HUES6 (cell line): ENCODE measurements at regions not wholly inside any gene's neighbourhood (a gene's known extent, or its start where the extent isn't known, plus 50 kb on each side); places are given as distances from the start of the nearest gene placed in this dataset.
A peak's percentile ranks its signal among the peaks of the same experiment; 100 is the strongest.

Source experiments
- H3K27ac ChIP-seq: 2 replicates; pipeline ENCODE4 v1.7.0; 2013; ENCODE audit warnings: low read depth, mild to moderate bottlenecking, low read length, inconsistent platforms
- H3K27me3 ChIP-seq: 2 replicates; pipeline ENCODE4 v1.6.1; 2013; ENCODE audit warnings: low read length; ENCODE audit not compliant: control insufficient read depth, insufficient read depth
- H3K36me3 ChIP-seq: 2 replicates; pipeline ENCODE4 v1.6.1; 2013; ENCODE audit warnings: low read length; ENCODE audit not compliant: control insufficient read depth, insufficient read depth
- H3K4me1 ChIP-seq: 2 replicates; pipeline ENCODE4 v1.6.1; 2013; ENCODE audit warnings: low read length; ENCODE audit not compliant: control insufficient read depth, insufficient read depth
- H3K4me3 ChIP-seq: 2 replicates; pipeline ENCODE4 v1.5.1; 2013; ENCODE audit warnings: low read depth, low read length
- H3K9ac ChIP-seq: one replicate; pipeline ENCODE4 v1.6.1; 2013; ENCODE audit warnings: mild to moderate bottlenecking, low read length
- H3K9me3 ChIP-seq: 2 replicates; pipeline ENCODE4 v1.6.1; 2013; ENCODE audit warnings: low read depth, low read length; ENCODE audit not compliant: control insufficient read depth, insufficient read depth

- peak overlapping the region; percentile 64 for H3K9ac ChIP-seq
Measured at GRCh38 chr2:47303341-47304148, 65.6 kb upstream of the EPCAM start.

GRCh38 chr2:47302308-47302707, 66.8 kb upstream of the EPCAM start:
- Histone ChIP-seq H3K27ac (no peak overlapping the region), H3K4me1 (peaks cover 27% of the 10 kb centered on the region; the same call in 1 of the 2 replicates), H3K27me3 (peaks cover 8% of the 10 kb centered on the region; the same call in 1 of the 2 replicates), H3K36me3 (no peaks in the 10 kb centered on the region), H3K4me3 (no peak overlapping the region), H3K9me3 (no peaks in the 10 kb centered on the region), H3K9ac (no peak overlapping the region)

More at GRCh38 chr2:47303341-47304148, 65.6 kb upstream of the EPCAM start:
- peaks cover 27% of the 10 kb centered on the region; the same call in 1 of the 2 replicates for H3K4me1 ChIP-seq
- H3K27ac ChIP-seq = peak overlapping the region; percentile 78; the same call in 1 of the 2 replicates
- no peak overlapping the region for H3K4me3 ChIP-seq
- peaks cover 8% of the 10 kb centered on the region; the same call in 1 of the 2 replicates for H3K27me3 ChIP-seq
- H3K36me3 ChIP-seq = no peaks in the 10 kb centered on the region
- no peaks in the 10 kb centered on the region for H3K9me3 ChIP-seq

- peaks cover 27% of the 10 kb centered on the region; the same call in 1 of the 2 replicates for H3K4me1 ChIP-seq
- no peak overlapping the region for H3K27ac ChIP-seq
- H3K9me3 ChIP-seq = no peaks in the 10 kb centered on the region
- H3K9ac ChIP-seq = no peak overlapping the region
- no peak overlapping the region for H3K4me3 ChIP-seq
- H3K36me3 ChIP-seq = no peaks in the 10 kb centered on the region
- H3K27me3 ChIP-seq = peaks cover 8% of the 10 kb centered on the region; the same call in 1 of the 2 replicates
Measured at GRCh38 chr2:47301731-47302130, 67.4 kb upstream of the EPCAM start.

- Histone ChIP-seq H3K4me1 (peaks cover 27% of the 10 kb centered on the region; the same call in 1 of the 2 replicates), H3K36me3 (no peaks in the 10 kb centered on the region), H3K27me3 (peaks cover 8% of the 10 kb centered on the region; the same call in 1 of the 2 replicates), H3K9ac (no peak overlapping the region), H3K9me3 (no peaks in the 10 kb centered on the region), H3K27ac (no peak overlapping the region), H3K4me3 (no peak overlapping the region)
Measured at GRCh38 chr2:47301277-47301618, 67.9 kb upstream of the EPCAM start.

- Histone ChIP-seq H3K9ac (no peak overlapping the region), H3K27me3 (peaks cover 8% of the 10 kb centered on the region; the same call in 1 of the 2 replicates), H3K9me3 (no peaks in the 10 kb centered on the region), H3K4me1 (peaks cover 29% of the 10 kb centered on the region; the same call in 1 of the 2 replicates), H3K4me3 (no peak overlapping the region), H3K36me3 (no peaks in the 10 kb centered on the region), H3K27ac (no peak overlapping the region)
Measured at GRCh38 chr2:47300609-47301276, 68.4 kb upstream of the EPCAM start.

GRCh38 chr2:47300081-47300480, 69.0 kb upstream of the EPCAM start:
- H3K27me3 ChIP-seq = peaks cover 8% of the 10 kb centered on the region; the same call in 1 of the 2 replicates
- no peaks in the 10 kb centered on the region for H3K36me3 ChIP-seq
- H3K27ac ChIP-seq = no peak overlapping the region
- H3K4me3 ChIP-seq = no peak overlapping the region
- peaks cover 36% of the 10 kb centered on the region; the same call in 1 of the 2 replicates for H3K4me1 ChIP-seq
- H3K9me3 ChIP-seq = no peaks in the 10 kb centered on the region
- H3K9ac ChIP-seq = no peak overlapping the region

- Histone ChIP-seq H3K36me3 (no peaks in the 10 kb centered on the region), H3K27ac (no peak overlapping the region), H3K9ac (no peak overlapping the region), H3K27me3 (peaks cover 8% of the 10 kb centered on the region; the same call in 1 of the 2 replicates), H3K4me1 (peaks cover 37% of the 10 kb centered on the region; the same call in 1 of the 2 replicates), H3K9me3 (no peaks in the 10 kb centered on the region), H3K4me3 (no peak overlapping the region)
Measured at GRCh38 chr2:47299555-47299954, 69.6 kb upstream of the EPCAM start.

- Histone ChIP-seq H3K4me3 (no peak overlapping the region), H3K4me1 (peaks cover 36% of the 10 kb centered on the region; the same call in 1 of the 2 replicates), H3K36me3 (no peaks in the 10 kb centered on the region), H3K9me3 (no peaks in the 10 kb centered on the region), H3K27me3 (peaks cover 8% of the 10 kb centered on the region; the same call in 1 of the 2 replicates), H3K9ac (no peak overlapping the region), H3K27ac (no peak overlapping the region)
Measured at GRCh38 chr2:47298771-47299170, 70.3 kb upstream of the EPCAM start.

GRCh38 chr2:47297767-47298425, 71.2 kb upstream of the EPCAM start:
- H3K27ac ChIP-seq = no peak overlapping the region

GRCh38 chr2:47295981-47296635, 73.0 kb upstream of the EPCAM start:
- Histone ChIP-seq H3K4me1 (peaks cover 26% of the 10 kb centered on the region; the same call in 1 of the 2 replicates), H3K4me3 (no peak overlapping the region), H3K9ac (no peak overlapping the region), H3K36me3 (no peaks in the 10 kb centered on the region), H3K27ac (no peak overlapping the region), H3K9me3 (no peaks in the 10 kb centered on the region), H3K27me3 (peaks cover 4% of the 10 kb centered on the region; the same call in 1 of the 2 replicates)

More at GRCh38 chr2:47297767-47298425, 71.2 kb upstream of the EPCAM start:
- Histone ChIP-seq H3K9me3 (no peaks in the 10 kb centered on the region), H3K9ac (no peak overlapping the region), H3K36me3 (no peaks in the 10 kb centered on the region), H3K4me3 (no peak overlapping the region), H3K4me1 (peaks cover 27% of the 10 kb centered on the region; the same call in 1 of the 2 replicates), H3K27me3 (peaks cover 8% of the 10 kb centered on the region; the same call in 1 of the 2 replicates)
